A673 (cell line): ENCODE measurements at regions not wholly inside any gene's neighbourhood (a gene's known extent, or its start where the extent isn't known, plus 50 kb on each side); places are given as distances from the start of the nearest gene placed in this dataset.

ENCODE experiments used
- CTCF ChIP-seq: fragments of 300-800, 200-600 bp; sonication (generic); conservative IDR thresholded peaks from 2 replicates; pipeline ENCODE4 v1.5.1; 2017; ENCODE audit warnings: low read depth, mild to moderate bottlenecking, antibody characterized with exemption, low read length, moderate library complexity, mixed read lengths
- EZH2 ChIP-seq: fragments of 200-600 bp; sonication (generic); IDR thresholded peaks from 2 replicates; pipeline ENCODE4 v1.6.1; 2017; ENCODE audit warnings: borderline replicate concordance, low read depth, mild to moderate bottlenecking, mixed read lengths, antibody characterized with exemption, low read length; ENCODE audit not compliant: poor library complexity, severe bottlenecking

GRCh38 chr15:98501632-98502031 is 146.7 kb upstream of the IGF1R start:
- no peak for TF ChIP-seq CTCF
- TF ChIP-seq EZH2: no peak
